ENCODE measurements at regions not wholly inside any gene's neighbourhood (a gene's known extent, or its start where the extent isn't known, plus 50 kb on each side); places are given as distances from the start of the nearest gene placed in this dataset.

DNA sequence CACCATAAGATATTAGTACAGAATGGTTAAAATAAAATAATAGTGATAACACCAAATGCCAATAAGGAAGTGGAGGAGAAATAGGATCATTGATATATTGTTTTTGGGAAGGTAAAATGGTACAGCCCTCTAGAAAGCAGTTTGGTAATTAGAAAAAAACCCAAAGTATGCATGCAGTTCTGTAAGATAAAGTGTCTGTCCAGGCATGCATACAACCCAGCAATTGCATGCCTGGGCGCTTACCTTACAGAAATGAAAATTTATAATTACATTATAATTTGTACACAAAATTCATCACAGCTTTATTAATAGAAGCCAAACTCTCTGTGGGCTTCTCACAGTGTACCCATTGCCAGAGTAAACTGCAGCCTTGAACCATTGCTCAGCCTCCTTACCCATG lies 124.7 kb downstream of the TTC6 start:
- no peaks in the 10 kb centered on the region for H3K27me3 ChIP-seq (ENCODE audit: low read length)
- no peak overlapping the region for H2AFZ ChIP-seq (ENCODE audit: low read depth, low read length, severe bottlenecking)
- no peaks in the 10 kb centered on the region for H3K36me3 ChIP-seq (ENCODE audit: low read length)
- H3K9me2 ChIP-seq (replicated peaks; ENCODE audit: insufficient read depth, low read length) = no peaks in the 10 kb centered on the region
- H3K9me3 ChIP-seq (ENCODE audit: insufficient read depth, low read length) = no peaks in the 10 kb centered on the region
- H3K79me2 ChIP-seq (ENCODE audit: insufficient read depth, low read length) = no peaks in the 10 kb centered on the region
- no peak for TF ChIP-seq EZH2phosphoT487 (conservative IDR thresholded peaks at IDR 0.05; ENCODE audit: low read length)
- TF ChIP-seq, protein P1, sequence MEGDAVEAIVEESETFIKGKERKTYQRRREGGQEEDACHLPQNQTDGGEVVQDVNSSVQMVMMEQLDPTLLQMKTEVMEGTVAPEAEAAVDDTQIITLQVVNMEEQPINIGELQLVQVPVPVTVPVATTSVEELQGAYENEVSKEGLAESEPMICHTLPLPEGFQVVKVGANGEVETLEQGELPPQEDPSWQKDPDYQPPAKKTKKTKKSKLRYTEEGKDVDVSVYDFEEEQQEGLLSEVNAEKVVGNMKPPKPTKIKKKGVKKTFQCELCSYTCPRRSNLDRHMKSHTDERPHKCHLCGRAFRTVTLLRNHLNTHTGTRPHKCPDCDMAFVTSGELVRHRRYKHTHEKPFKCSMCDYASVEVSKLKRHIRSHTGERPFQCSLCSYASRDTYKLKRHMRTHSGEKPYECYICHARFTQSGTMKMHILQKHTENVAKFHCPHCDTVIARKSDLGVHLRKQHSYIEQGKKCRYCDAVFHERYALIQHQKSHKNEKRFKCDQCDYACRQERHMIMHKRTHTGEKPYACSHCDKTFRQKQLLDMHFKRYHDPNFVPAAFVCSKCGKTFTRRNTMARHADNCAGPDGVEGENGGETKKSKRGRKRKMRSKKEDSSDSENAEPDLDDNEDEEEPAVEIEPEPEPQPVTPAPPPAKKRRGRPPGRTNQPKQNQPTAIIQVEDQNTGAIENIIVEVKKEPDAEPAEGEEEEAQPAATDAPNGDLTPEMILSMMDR (IDR thresholded peaks at IDR 0.05; ENCODE audit: insufficient read depth, low read length, poor library complexity, severe bottlenecking) = no peak
- H3K9ac ChIP-seq (ENCODE audit: low read length) = no peak overlapping the region
- H3K27ac ChIP-seq (ENCODE audit: low read depth, low read length) = no peak overlapping the region
- no peaks in the 10 kb centered on the region for H3F3A ChIP-seq (ENCODE audit: insufficient read depth)
- H3K4me2 ChIP-seq (ENCODE audit: low read depth, low read length, poor library complexity, severe bottlenecking) = no peak overlapping the region
- H3K4me3 ChIP-seq (ENCODE audit: insufficient read depth, low read length, poor library complexity, severe bottlenecking) = no peak overlapping the region
- no peaks in the 10 kb centered on the region for H4K20me1 ChIP-seq (ENCODE audit: low read depth, low read length)

GRCh38 chr14:37721976-37722659 lies 126.7 kb downstream of the TTC6 start:
- Histone ChIP-seq H3K79me2 (ENCODE audit: insufficient read depth, low read length) (no peaks in the 10 kb centered on the region), H3K9me3 (ENCODE audit: insufficient read depth, low read length) (no peaks in the 10 kb centered on the region), H2AFZ (ENCODE audit: low read depth, low read length, severe bottlenecking) (no peak overlapping the region), H3F3A (ENCODE audit: insufficient read depth) (no peaks in the 10 kb centered on the region), H3K27me3 (ENCODE audit: low read length) (no peaks in the 10 kb centered on the region), H3K4me2 (ENCODE audit: low read depth, low read length, poor library complexity, severe bottlenecking) (no peak overlapping the region), H3K4me3 (ENCODE audit: insufficient read depth, low read length, poor library complexity, severe bottlenecking) (no peak overlapping the region), H3K9ac (ENCODE audit: low read length) (no peak overlapping the region), H3K36me3 (ENCODE audit: low read length) (no peaks in the 10 kb centered on the region), H3K9me2 (replicated peaks; ENCODE audit: insufficient read depth, low read length) (no peaks in the 10 kb centered on the region), H3K27ac (ENCODE audit: low read depth, low read length) (no peak overlapping the region), H4K20me1 (ENCODE audit: low read depth, low read length) (no peaks in the 10 kb centered on the region)
- no peak for TF ChIP-seq EZH2phosphoT487 (conservative IDR thresholded peaks at IDR 0.05; ENCODE audit: low read length)
- TF ChIP-seq, protein P1 (IDR thresholded peaks at IDR 0.05; ENCODE audit: insufficient read depth, low read length, poor library complexity, severe bottlenecking) = no peak

DNA sequence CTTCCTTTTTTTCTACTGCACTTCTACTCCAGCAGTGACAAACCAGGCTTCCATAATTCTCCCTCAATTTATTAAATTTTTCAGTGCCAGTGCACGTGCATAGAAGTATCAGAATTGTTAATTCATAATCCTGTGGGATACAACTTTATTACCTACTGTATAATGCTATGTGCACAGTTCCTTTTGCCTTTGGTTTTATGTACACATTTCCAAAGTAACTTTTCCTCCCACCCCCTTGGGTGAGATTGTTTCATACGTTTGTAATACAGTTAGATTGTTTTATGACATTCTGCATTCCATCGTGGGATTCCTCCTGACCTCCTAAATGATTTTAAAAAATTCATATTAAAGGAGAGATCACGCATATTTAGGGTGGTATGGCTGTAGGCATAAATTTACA lies 128.1 kb downstream of the TTC6 start:
- TF ChIP-seq, protein P1 (IDR thresholded peaks at IDR 0.05; ENCODE audit: insufficient read depth, low read length, poor library complexity, severe bottlenecking) = no peak
- TF ChIP-seq EZH2phosphoT487 (conservative IDR thresholded peaks at IDR 0.05; ENCODE audit: low read length) = no peak
- no peak overlapping the region for H2AFZ ChIP-seq (ENCODE audit: low read depth, low read length, severe bottlenecking)
- H3K9ac ChIP-seq (ENCODE audit: low read length) = no peak overlapping the region
- no peaks in the 10 kb centered on the region for H3K9me2 ChIP-seq (replicated peaks; ENCODE audit: insufficient read depth, low read length)
- H3K4me2 ChIP-seq (ENCODE audit: low read depth, low read length, poor library complexity, severe bottlenecking) = no peak overlapping the region
- H3K27ac ChIP-seq (ENCODE audit: low read depth, low read length) = no peak overlapping the region
- no peaks in the 10 kb centered on the region for H3K79me2 ChIP-seq (ENCODE audit: insufficient read depth, low read length)
- H4K20me1 ChIP-seq (ENCODE audit: low read depth, low read length) = no peaks in the 10 kb centered on the region
- H3K4me3 ChIP-seq (ENCODE audit: insufficient read depth, low read length, poor library complexity, severe bottlenecking) = no peak overlapping the region
- H3F3A ChIP-seq (ENCODE audit: insufficient read depth) = no peaks in the 10 kb centered on the region
- no peaks in the 10 kb centered on the region for H3K27me3 ChIP-seq (ENCODE audit: low read length)
- H3K9me3 ChIP-seq (ENCODE audit: insufficient read depth, low read length) = no peaks in the 10 kb centered on the region
- H3K36me3 ChIP-seq (ENCODE audit: low read length) = no peaks in the 10 kb centered on the region
